NCI-H510A (cell line): ENCODE measurements at regions not wholly inside any gene's neighbourhood (a gene's known extent, or its start where the extent isn't known, plus 50 kb on each side); places are given as distances from the start of the nearest gene placed in this dataset.

Experiments used
- DNase-seq: peaks from one replicate; lab custom pipeline; 2025; lab: John Stamatoyannopoulos, UW

DNA sequence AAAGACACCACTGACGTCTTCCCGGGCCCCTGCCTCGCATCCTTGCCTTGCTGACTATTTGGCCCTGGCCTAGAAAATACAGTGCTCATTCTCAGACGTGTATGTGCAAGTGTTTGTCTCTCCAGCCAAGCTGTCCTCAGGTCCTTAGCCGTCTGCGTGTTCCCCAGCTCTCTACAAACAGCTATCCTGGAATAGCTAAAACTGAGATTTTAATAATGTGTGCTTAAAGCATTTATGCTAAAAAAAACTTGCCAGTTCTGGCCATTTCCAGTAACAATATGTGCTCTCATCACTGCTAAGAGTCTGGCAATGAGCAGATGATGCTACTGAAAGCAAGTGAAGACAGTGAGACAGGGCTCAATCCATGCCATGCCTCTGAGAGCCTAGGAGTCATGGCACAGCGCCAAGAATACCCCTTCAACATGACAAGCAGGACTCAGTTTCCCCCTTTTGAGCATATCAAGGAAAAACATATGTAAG is 55.7 kb downstream of the IRF2BP2 start:
- no peak for DNase-seq

- DNase-seq, result no peak
Observed at GRCh38 chr1:234553240-234554188, 56.5 kb downstream of the IRF2BP2 start.

- no peak for DNase-seq
Observed at GRCh38 chr1:234551032-234551378, 59.0 kb downstream of the IRF2BP2 start.

GRCh38 chr1:234550341-234551031 is 59.5 kb downstream of the IRF2BP2 start:
- DNase-seq, result no peak

DNA sequence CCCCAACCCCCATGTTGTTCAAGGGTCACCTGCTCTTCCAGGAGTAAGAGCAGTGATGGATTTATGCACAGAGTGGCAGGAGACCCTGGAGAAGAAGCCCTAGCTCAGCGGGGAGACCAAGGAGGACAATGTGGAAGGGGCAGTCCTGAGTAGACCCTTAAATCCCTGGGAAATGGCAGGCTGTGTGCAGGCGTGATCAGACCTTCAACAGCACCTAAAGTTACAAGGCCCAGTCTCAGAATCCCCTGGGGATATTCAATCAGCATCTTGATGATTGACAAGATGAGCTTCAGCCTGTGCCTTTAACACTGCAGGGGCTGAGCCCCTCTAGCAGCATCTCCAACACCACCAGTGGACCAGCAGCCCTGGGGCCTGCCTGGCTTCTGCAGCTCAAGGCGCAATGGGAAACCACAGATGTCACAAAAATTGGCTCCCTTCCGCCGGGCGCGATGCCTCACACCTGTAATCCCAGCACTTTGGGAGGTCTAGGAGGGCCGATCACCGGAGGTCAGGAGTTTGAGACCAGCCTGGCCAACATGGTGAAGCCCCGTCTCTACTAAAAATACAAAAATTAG is 60.4 kb downstream of the IRF2BP2 start:
- no peak for DNase-seq

DNA sequence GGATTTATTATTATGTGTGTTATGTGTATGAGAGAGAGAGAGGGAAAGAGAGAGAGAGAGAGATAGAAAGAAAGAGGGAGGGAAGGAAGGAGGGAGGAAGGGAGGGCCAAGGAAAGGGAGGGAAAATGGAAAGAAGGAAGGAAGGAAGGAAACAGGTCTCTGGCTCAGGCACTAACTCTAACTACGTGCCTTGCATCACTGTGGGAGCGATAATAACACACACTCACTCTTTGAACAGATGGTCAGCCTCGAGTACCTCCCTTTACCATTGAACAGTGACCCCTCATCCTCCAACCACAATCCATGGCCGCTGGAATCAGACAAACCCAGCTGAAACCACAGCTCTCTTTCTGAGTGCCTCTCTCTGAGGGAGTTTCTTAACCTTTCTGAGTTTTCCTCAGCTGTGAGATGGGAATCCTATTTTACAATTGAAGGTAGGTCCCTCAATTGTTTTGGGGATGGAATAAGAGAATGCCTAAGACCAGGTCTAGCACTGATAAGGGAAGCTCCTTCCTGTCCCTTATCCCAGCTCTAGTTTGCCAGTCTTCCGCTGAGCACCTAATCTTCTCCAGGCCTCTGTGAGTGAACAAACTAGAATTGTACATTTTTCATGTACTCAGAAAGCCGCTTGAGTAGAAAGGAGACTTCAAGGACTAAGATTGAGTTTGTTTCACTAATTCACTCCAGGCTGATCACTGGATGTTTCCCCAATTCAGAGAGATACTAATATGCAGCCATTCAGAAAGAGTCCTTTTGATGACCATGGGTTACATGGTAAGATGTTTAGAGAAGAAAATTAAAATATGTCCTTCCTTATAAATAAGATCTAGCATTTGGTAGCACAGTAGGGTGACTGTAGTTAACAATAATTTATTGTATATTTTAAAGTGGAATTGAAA is 62.8 kb downstream of the IRF2BP2 start:
- DNase-seq, result no peak

- no peak for DNase-seq
Observed at GRCh38 chr1:234546387-234546704, 63.6 kb downstream of the IRF2BP2 start.

DNA sequence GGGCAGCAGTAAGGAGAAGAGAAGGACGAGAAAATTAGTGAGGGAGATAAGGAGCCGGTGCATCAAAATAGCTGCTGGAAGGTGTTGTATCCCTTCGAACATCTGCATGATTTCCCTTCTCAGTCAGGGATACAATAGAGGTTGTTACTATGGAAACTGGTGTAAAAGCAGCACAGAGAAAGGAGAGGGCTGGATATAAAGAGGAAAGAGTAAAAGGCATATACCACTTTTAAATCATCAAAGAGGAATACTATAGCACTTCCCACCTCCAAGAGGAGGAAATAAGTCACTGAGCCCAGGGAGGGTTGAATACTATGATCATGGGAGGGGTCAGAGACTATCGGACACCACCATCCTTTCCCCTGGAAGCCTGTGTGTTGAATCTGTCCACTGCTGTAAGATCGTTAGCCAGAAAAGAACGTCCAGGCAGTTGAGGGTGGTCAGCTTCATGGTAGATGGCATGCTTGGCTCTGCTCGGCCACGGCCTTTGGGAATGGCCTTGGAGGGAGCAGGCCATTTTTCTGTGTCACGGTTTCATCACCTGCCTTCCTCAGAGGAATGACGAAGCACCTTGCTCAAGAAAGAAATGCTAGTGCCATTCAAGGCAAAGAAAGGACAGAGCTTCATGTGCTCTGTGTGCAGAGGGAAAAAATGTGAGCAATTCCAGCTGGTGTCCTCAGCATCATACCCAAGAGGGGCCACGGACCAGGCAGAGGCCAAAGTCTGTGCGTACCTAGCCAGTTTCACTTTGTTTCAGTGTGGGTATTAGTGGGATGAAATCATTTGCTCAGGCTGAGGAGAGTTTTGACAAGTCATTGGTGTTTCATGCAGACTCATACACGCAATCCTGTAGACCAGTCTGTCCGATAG is 64.2 kb downstream of the IRF2BP2 start:
- no peak for DNase-seq

DNA sequence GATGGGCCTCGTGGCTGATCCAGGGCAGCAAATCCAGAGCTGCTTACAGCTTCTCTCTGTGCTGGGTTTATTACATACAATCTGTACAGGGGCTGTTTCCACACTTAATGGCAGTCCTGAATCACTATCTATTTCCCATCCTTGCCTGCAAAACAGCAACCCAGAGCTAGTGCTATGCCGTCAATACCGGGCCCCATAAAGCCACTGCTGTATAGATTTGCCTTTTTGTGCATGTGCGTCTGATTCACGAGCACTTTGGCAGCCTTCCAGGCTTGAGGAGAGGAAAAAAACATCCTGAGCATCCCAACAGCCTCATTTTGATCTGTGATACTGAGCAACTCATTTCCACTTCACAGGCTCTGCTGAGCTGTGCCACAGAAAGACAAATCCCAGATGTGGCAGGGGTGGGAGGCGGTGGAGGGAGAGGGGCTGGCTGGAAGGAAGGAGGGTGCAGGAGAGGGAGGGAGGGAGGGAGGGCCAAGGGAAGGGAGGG is 65.2 kb upstream of the TARBP1 start:
- peak; percentile 89 for DNase-seq

GRCh38 chr1:234543442-234544086 is 64.6 kb upstream of the TARBP1 start:
- no peak for DNase-seq

DNA sequence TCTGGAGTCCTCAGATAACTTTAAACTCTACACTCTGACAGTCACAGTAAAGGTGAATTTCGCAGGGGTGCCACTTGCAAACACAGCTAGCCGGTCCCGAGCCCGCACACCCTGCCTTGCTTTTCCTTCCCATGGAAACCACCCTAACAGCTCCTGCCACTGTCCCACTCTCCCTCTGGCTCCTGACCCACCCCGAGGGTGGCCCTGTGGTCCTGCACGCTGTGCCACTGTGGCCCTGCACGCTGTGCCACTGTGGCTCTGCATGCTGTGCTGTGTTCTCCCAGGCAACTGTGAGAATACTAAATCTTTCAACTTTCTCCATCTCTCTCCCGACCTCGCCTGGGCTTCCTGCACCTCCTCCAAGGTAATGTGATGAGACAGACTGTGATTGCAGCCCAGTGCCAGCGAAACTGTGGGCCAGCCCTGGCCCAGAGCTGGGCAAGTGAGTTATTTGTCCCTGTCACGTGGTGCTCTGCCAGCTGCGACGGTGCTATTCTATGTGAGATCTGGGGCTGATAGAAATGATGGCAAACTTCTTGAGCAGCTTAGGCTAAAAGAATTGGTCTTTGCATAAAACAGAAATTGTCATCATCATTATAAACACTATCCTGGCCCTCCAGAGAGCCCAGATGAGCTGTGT is 63.4 kb upstream of the TARBP1 start:
- no peak for DNase-seq

DNA sequence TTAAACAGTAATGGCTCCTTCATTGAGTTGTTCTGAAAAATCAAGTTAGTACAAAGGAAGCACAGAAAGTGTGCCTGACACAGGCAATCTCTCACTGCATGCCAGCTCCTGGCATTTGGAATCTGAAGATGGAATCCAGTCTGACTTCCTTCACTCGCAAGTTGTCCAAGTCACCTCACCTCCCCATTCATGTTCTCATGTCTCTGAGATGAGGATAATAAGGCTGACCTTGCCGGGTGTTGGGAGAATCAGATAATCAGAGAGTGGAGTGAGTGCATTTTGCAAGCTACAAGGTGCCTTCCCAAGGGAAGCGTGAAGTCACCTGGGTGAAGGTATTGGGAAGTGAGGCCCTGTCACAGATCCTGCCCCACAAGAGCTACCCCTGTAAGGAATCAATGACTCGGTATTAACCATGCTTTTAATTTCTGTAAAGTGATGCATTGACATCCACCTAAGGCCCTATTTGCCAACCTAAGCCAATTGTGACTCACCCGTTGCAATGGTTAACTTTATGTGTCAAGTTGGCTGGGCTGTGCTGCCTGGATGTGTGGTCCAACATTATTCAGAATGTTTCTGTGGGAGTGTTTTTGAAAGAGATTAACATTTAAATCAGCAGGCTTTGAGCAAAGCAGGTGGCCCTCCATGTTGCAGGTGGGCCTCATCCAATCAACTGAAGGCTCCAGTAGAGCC is 62.5 kb upstream of the TARBP1 start:
- DNase-seq, result no peak

DNA sequence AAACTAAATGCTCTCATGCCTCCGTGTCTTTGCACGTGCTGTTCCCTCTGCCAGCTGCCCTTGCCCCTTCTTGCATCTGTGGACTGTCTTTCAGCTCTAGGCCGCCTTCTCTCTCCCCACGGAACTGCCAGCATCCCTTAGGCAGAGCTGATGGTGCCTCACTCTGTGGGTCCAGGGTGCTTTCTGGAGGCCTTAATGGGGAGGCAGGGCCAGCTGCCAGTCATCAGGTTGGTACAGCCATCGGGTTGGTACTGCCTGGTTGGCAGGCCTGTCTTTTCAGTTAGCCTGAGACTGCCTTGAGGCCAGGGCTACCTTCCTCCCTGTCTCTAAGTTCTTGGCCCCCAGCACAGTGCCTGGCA is 61.4 kb upstream of the TARBP1 start:
- DNase-seq, result no peak

DNA sequence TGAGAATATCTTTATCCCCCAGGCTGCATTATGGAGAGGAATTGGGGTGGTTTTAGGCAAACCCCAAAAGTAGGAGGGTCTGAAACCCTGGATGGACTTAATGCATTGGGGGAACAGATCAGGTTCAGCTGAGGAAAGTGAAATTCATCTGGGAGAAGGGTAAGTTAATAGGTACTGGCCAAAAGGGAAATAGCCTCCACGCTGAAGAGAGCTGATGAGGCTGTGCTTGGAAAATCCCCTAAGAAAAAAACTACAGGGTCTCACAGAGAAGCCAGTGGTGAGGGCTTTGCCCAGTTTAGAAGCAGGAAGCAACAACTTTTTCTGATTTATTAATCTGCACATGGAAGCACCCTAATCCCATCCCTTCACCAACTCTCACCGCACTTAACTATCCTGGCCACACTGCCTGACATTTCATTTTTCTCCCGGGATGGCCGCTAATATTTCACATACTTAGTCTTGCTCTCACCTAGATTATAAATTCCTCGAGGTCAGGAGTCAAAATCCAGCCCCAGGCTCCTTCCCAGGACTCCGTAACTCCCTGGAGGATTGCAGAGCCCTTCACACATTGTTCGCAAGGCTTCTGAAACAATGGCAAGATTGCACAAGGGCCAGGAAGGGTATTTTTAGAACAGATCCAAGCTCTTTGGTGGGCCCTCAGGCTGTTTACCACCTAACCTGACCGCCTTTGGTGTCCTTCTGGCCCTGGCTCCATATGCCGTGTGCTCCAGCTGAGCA is 60.9 kb upstream of the TARBP1 start:
- DNase-seq, result no peak

DNA sequence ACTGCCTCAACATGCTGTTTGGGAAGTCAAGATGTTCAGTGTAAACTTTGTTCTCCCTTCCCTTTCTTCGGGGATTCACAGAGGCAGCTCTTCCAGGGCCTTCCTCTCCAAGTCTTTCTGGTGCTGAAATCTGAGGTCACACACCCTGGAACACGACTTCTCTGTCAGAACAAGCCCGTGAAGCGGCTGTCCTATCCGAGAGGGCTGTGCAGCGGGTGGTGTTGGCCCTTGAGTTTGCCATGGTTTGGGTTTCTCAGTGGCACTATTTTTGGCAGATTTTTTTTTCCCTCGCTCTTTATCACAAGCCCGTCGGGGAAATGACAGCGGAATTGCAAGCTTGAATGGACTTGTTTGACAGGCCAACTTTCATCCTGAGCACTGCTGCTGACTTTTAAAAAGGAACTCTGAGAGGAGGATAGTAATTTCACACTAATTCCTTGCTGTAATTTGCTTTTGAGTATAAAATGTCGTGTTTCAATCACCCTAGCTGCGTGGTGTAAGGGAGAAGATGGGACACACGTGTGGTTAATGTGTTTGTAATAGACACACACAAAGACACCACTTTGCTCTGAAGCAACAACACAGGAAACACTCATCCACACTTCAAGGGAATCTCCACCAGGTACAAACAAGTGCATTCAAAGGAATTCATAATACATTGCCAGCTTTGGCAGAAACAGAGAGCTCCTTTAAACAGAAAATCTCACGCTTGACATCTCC is 60.1 kb upstream of the TARBP1 start:
- DNase-seq, result no peak

DNA sequence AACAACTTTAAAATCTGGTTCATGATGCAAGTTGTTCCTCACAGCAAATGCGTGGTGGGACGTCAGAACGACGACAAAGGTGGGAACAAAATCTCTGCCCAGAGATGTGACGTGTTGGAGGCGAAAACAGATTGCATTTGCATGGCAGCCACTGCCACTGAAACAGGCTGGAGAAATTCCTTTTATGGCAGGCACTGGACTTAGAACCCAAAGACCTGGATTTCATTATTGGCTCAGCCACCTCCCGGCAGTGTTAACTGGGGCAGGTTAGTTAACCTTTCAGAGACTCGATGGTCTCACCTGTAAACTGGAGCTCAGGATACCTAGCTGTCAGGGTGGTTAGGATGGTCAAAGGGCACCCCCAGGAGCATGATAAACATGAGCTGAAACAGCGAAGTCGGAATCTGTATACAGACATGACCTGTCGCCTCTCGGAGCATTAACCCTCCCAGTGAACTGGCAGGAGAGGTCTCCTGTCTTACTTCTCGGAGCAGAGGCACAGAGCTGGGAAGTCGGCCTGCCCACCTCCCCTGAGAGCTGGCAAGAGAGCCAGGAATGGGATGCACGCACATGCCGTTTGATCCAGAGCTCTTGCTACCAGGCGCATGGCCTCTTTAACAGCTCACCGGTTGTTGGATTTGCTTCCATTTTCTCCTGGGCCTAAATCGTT is 59.2 kb upstream of the TARBP1 start:
- no peak for DNase-seq

DNA sequence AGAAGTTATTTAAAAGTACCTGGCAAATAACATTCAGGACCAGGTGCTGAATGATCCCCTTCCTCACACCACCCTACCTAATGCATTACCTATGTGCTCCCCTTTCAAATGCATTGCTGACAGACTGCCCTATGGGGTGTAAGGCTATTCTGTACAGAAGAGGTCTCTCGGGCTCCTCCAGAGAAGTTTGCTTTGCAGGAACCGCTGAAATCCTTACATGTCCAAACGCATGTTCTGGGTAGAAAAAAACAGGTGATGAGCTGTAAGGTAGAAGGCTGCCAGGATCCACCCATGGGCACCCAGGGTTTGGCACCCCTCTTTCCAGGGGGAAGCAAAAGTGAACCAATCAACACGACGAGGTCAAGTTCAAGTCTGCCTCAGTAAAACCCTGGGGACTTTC is 58.3 kb upstream of the TARBP1 start:
- DNase-seq, result no peak
